GM18517 (cell line): ENCODE measurements at regions not wholly inside any gene's neighbourhood (a gene's known extent, or its start where the extent isn't known, plus 50 kb on each side); places are given as distances from the start of the nearest gene placed in this dataset.

Experiments used
- ATAC-seq: cut with Tn5 transposase; IDR thresholded peaks from one replicate; pipeline ENCODE4 v1.9.1; 2021; ENCODE audit warnings: mild to moderate bottlenecking, moderate library complexity; ENCODE audit not compliant: unreplicated experiment

DNA sequence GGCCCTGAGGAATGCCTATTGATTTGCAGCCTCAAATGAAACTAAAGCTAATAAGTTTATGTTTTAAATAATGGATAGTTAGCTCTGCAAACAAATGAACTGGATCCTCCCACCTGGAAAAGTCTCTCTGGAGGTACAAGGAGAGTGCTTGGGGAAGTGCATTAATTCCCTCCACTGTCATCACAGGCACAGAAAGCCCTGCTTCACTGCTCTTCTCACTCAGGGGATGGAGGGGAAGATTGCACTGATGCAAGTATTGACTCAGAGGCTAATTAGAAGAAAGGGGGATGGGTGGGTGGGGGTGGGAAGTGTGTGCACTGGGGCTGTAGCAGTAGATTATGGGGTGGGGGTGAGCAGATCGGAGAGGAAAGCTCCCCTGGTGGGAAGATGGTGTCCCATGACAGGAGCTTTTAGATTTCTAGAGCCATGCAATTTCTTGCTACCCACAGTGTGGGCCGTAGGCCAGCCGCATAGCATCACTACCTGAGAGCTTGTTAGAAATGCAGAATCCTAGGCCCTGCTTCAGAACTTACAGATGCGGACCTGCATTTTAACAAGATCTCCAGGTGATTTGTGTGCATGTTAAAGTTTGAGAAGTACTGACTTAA is 163.9 kb downstream of the HIPK3 start:
- no peak for ATAC-seq

GRCh38 chr11:33419924-33420323 is 162.7 kb downstream of the HIPK3 start:
- no peak for ATAC-seq

DNA sequence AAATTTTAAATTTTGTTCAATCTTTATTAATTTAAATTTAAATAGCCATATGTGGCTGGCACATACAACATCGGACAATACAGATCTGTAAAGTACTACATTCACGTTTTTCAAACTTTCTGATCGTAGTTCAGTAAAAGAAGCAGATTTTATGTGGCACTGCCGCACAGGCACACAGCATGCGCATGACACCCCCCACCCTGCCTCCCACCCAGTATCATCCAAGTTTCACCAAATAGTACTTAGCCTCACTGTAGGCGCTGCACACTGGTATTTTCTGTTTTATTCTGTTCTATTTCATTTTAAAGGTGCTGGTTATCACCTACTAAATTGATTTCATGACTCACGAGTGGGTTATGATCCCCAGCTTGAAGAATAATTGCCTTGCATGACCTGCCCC is 159.9 kb downstream of the HIPK3 start:
- no peak for ATAC-seq

GRCh38 chr11:33413301-33413700 is 156.1 kb downstream of the HIPK3 start:
- no peak for ATAC-seq

- ATAC-seq: no peak
Measured at GRCh38 chr11:33412241-33412640, 155.1 kb downstream of the HIPK3 start.

DNA sequence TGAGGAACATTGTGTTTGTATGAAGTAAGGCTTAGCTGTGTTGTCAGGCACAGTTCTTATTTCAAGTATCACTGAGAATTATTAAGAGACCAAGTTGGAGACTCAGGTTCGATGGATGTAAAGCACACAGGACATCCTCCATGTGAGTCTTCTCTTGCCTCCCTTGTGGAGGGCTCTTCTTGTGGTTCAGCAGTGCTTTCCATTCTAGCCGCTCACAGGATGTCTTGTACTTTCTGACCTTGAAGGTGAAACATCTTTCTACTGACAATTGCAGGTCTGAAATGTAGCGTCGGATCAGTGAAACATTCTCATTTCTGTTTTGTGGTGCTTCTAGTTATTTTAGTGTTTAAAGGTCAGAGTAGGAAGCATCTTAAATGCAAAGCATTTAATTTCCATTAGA is 154.6 kb downstream of the HIPK3 start:
- no peak for ATAC-seq

- no peak for ATAC-seq
Measured at GRCh38 chr11:33410086-33410765, 153.0 kb downstream of the HIPK3 start.
